ENCODE measurements at regions not wholly inside any gene's neighbourhood (a gene's known extent, or its start where the extent isn't known, plus 50 kb on each side); places are given as distances from the start of the nearest gene placed in this dataset.

GRCh38 chr15:59834528-59834927 is 145.4 kb upstream of the BNIP2 start:
- Histone ChIP-seq H3K36me3 (no peaks in the 10 kb centered on the region), H3K9me3 (no peaks in the 10 kb centered on the region), H3K27ac (no peak overlapping the region), H3K4me1 (no peaks in the 10 kb centered on the region), H3K27me3 (no peaks in the 10 kb centered on the region), H3K4me3 (no peak overlapping the region)
- WGBS, 2 donors, result 33 to 40% methylated on average over 3 of the region's 3 CpGs
- no peak for TF ChIP-seq EP300 (IDR thresholded peaks at IDR 0.05)
- no peak for TF ChIP-seq CTCF (IDR thresholded peaks at IDR 0.05)
- no peak for TF ChIP-seq POLR2A (IDR thresholded peaks at IDR 0.05)
- no peak for DNase-seq (ENCODE audit: low spot score in 2 of 2)

GRCh38 chr15:59833366-59833765 is 144.2 kb upstream of the BNIP2 start:
- TF ChIP-seq EP300 (IDR thresholded peaks at IDR 0.05) (no peak), CTCF (IDR thresholded peaks at IDR 0.05) (no peak), POLR2A (IDR thresholded peaks at IDR 0.05) (no peak)
- Histone ChIP-seq H3K9me3 (no peaks in the 10 kb centered on the region), H3K36me3 (no peaks in the 10 kb centered on the region), H3K27ac (no peak overlapping the region), H3K27me3 (no peaks in the 10 kb centered on the region), H3K4me3 (no peak overlapping the region), H3K4me1 (no peaks in the 10 kb centered on the region)
- WGBS, 2 donors, result 70 to 78% methylated on average over 3 of the region's 3 CpGs
- no peak for DNase-seq (ENCODE audit: low spot score in 2 of 2)

GRCh38 chr15:59830873-59831272 is 141.8 kb upstream of the BNIP2 start:
- H3K27ac ChIP-seq, result no peak overlapping the region
- H3K36me3 ChIP-seq, result no peaks in the 10 kb centered on the region
- no peaks in the 10 kb centered on the region for H3K4me1 ChIP-seq
- H3K4me3 ChIP-seq, result no peak overlapping the region
- WGBS, 2 donors, result 96% methylated on average over 5 of the region's 5 CpGs
- no peaks in the 10 kb centered on the region for H3K27me3 ChIP-seq
- H3K9me3 ChIP-seq, result no peaks in the 10 kb centered on the region
- TF ChIP-seq POLR2A (IDR thresholded peaks at IDR 0.05) (no peak), EP300 (IDR thresholded peaks at IDR 0.05) (no peak), CTCF (IDR thresholded peaks at IDR 0.05) (no peak)
- no peak for DNase-seq (ENCODE audit: low spot score in 2 of 2)

GRCh38 chr15:59830098-59830497 is 141.0 kb upstream of the BNIP2 start:
- no peak overlapping the region for H3K27ac ChIP-seq
- H3K27me3 ChIP-seq, result no peaks in the 10 kb centered on the region
- H3K4me3 ChIP-seq, result no peak overlapping the region
- no peak for DNase-seq (ENCODE audit: low spot score in 2 of 2)
- WGBS, 2 donors, result 67 to 83% methylated on average over 2 of the region's 2 CpGs
- TF ChIP-seq POLR2A (IDR thresholded peaks at IDR 0.05), result no peak
- TF ChIP-seq CTCF (IDR thresholded peaks at IDR 0.05), result no peak
- TF ChIP-seq EP300 (IDR thresholded peaks at IDR 0.05), result no peak
- H3K9me3 ChIP-seq, result no peaks in the 10 kb centered on the region
- H3K4me1 ChIP-seq, result no peaks in the 10 kb centered on the region
- no peaks in the 10 kb centered on the region for H3K36me3 ChIP-seq

- TF ChIP-seq POLR2A (IDR thresholded peaks at IDR 0.05) (no peak), EP300 (IDR thresholded peaks at IDR 0.05) (no peak), CTCF (IDR thresholded peaks at IDR 0.05) (no peak)
- 82 to 84% methylated on average over 15 of the region's 15 CpGs for WGBS, 2 donors
- Histone ChIP-seq H3K4me3 (no peak overlapping the region), H3K9me3 (peaks cover 0 to 1% (median 0%) of the 10 kb centered on the region in 4 donors), H3K27ac (no peak overlapping the region), H3K36me3 (no peaks in the 10 kb centered on the region), H3K4me1 (no peaks in the 10 kb centered on the region), H3K27me3 (no peaks in the 10 kb centered on the region)
- no peak for DNase-seq (ENCODE audit: low spot score in 2 of 2)
Measured at GRCh38 chr15:59828861-59829260, 139.7 kb upstream of the BNIP2 start.

Data from tibial nerve (tissue), 4 donors.